Calu3 (cell line): ENCODE measurements at regions not wholly inside any gene's neighbourhood (a gene's known extent, or its start where the extent isn't known, plus 50 kb on each side); places are given as distances from the start of the nearest gene placed in this dataset.

ENCODE experiments used
- BruUV-seq: library from RNA; stranded (reverse); fragments of 400-500 nt; replicated peaks from 2 replicates; lab custom pipeline; 2021; lab: Mats Ljungman, UMichigan
- CTCF ChIA-PET: fragments of 300-600 bp; sonication (Branson Sonifier 250); formaldehyde crosslinking; loops from one replicate; lab custom pipeline; 2022; ENCODE audit warnings: antibody characterized with exemption; lab: Charles Lee
- DNase-seq: peaks from one replicate; pipeline ENCODE4 v3.0.0; 2022
- H3K27ac Mint-ChIP-seq: one replicate; pipeline ENCODE4 v1.8.0; 2022; ENCODE audit warnings: mixed read lengths; ENCODE audit not compliant: unreplicated experiment
- H3K27me3 Mint-ChIP-seq: one replicate; pipeline ENCODE4 v1.8.0; 2022; ENCODE audit warnings: mixed read lengths; ENCODE audit not compliant: unreplicated experiment
- H3K36me3 Mint-ChIP-seq: one replicate; pipeline ENCODE4 v1.8.0; 2022; ENCODE audit warnings: mild to moderate bottlenecking, moderate library complexity, mixed read lengths; ENCODE audit not compliant: insufficient read depth, unreplicated experiment
- H3K4me1 Mint-ChIP-seq: one replicate; pipeline ENCODE4 v1.8.0; 2022; ENCODE audit warnings: mild to moderate bottlenecking, low read depth, mixed read lengths; ENCODE audit not compliant: unreplicated experiment
- H3K4me3 Mint-ChIP-seq: one replicate; pipeline ENCODE4 v1.8.0; 2022; ENCODE audit warnings: mild to moderate bottlenecking, low read depth, moderate library complexity, mixed read lengths; ENCODE audit not compliant: unreplicated experiment
- H3K9me3 Mint-ChIP-seq: one replicate; pipeline ENCODE4 v1.8.0; 2022; ENCODE audit warnings: low read depth, mixed read lengths; ENCODE audit not compliant: unreplicated experiment
- CTCF ChIP-seq: fragments of 200-600 bp; IDR thresholded peaks from one replicate; pipeline ENCODE4 v1.8.0; 2022; ENCODE audit warnings: antibody characterized with exemption; ENCODE audit not compliant: unreplicated experiment
- intact Hi-C: fragments of 100-400 bp; cut with micrococcal nuclease; formaldehyde crosslinking; loops from one replicate; pipeline ENCODE4 v1.10.0; 2022; ENCODE audit not compliant: unreplicated experiment

DNA sequence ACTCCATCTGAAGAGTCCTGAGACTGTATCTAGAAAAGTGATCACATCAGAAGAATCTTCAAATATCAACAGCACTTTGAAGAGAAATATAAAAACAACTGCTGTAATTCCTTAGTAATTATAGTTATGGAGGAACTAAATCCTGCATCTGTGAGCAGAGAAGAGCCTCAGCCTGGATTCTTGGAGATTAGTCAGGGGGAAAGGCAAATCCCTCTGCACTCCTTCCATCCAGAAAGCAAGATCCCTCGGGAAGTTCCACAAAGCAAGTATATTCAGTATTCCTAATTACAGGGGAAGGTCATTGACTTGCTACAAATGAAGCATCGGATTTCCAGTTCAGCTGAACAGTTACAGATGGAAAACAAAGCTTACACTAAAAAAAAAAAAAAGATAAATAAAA is 256.6 kb upstream of the IPO5 start:
- Mint-ChIP-seq H3K36me3 (no peaks in the 10 kb centered on the region), H3K27ac (no peak overlapping the region), H3K4me3 (no peak overlapping the region), H3K4me1 (no peaks in the 10 kb centered on the region), H3K9me3 (no peaks in the 10 kb centered on the region), H3K27me3 (no peaks in the 10 kb centered on the region)
- no peak for TF ChIP-seq CTCF
- CTCF ChIA-PET, result no interaction called here
- intact Hi-C loops, result no loop called here
- DNase-seq, result no peak
- no TSS peak for BruUV-seq

- no peaks in the 10 kb centered on the region for H3K27me3 Mint-ChIP-seq
- DNase-seq, result no peak
- no peaks in the 10 kb centered on the region for H3K9me3 Mint-ChIP-seq
- H3K4me3 Mint-ChIP-seq, result no peak overlapping the region
- intact Hi-C loops, result no loop called here
- CTCF ChIA-PET, result no interaction called here
- no peak overlapping the region for H3K27ac Mint-ChIP-seq
- no peaks in the 10 kb centered on the region for H3K4me1 Mint-ChIP-seq
- H3K36me3 Mint-ChIP-seq, result no peaks in the 10 kb centered on the region
- no TSS peak for BruUV-seq
- TF ChIP-seq CTCF, result no peak
Measured at GRCh38 chr13:97700306-97700848, 253.1 kb upstream of the IPO5 start.

DNA sequence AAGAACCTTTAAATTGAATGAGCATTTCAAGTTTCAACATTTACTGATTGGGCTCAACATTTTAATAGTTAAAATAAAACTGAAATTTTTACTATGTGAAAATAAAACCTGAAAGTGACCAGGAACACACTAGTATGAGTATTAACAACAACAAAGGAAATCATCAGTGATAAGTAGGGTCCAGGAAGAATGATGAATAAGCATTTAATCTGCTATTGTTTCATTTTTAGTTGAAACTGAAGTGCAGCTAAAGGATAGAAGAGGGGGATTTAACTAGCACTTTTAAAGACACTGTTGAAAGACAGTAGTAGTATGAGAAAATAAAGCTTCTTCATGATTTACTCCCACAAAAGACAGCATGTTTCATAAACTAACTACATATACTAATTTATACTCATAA is 250.9 kb upstream of the IPO5 start:
- DNase-seq, result no peak
- CTCF ChIA-PET, result no interaction called here

DNA sequence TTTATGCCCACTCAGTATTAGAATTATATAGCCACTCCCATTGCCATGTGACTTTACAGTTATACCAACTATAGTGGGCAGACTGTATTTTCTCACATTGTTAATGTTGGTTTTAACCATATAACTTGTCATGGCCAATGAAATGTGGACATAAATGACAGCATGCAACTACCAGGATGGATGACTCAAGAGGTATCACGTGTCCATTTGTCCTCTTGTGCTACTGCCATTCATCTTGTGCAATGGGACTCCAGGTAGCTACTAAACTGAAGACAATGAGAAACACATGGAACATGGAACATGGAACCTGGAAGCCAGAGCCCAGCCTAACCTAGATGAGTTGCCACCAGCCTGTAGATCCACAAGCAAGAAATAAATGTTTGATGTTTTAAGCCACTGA is 242.7 kb upstream of the IPO5 start:
- Mint-ChIP-seq H3K4me3 (no peak overlapping the region), H3K27me3 (no peaks in the 10 kb centered on the region), H3K36me3 (no peaks in the 10 kb centered on the region), H3K4me1 (no peaks in the 10 kb centered on the region), H3K9me3 (no peaks in the 10 kb centered on the region), H3K27ac (no peak overlapping the region)
- intact Hi-C loops, result no loop called here
- no peak for TF ChIP-seq CTCF
- no TSS peak for BruUV-seq
- CTCF ChIA-PET, result no interaction called here
- DNase-seq, result no peak

More for the DNA sequence above, 250.9 kb upstream of the IPO5 start:
- no TSS peak for BruUV-seq
- TF ChIP-seq CTCF, result no peak
- no peaks in the 10 kb centered on the region for H3K9me3 Mint-ChIP-seq
- H3K36me3 Mint-ChIP-seq, result no peaks in the 10 kb centered on the region
- H3K4me1 Mint-ChIP-seq, result no peaks in the 10 kb centered on the region
- H3K27me3 Mint-ChIP-seq, result no peaks in the 10 kb centered on the region
- no peak overlapping the region for H3K27ac Mint-ChIP-seq
- no peak overlapping the region for H3K4me3 Mint-ChIP-seq
- intact Hi-C loops, result no loop called here
